Progenitor cell of endocrine pancreas (in vitro differentiated cells): ENCODE measurements at regions not wholly inside any gene's neighbourhood (a gene's known extent, or its start where the extent isn't known, plus 50 kb on each side); places are given as distances from the start of the nearest gene placed in this dataset.

Experiments used
- DNase-seq: peaks from one replicate; pipeline ENCODE4 v3.0.0; 2021; ENCODE audit warnings: low spot score; ENCODE audit not compliant: unreplicated experiment
- H3K27ac Mint-ChIP-seq: 2 replicates; pipeline ENCODE4 v1.8.0; 2021; ENCODE audit warnings: mild to moderate bottlenecking, moderate library complexity, mixed read lengths
- H3K27me3 Mint-ChIP-seq: 2 replicates; pipeline ENCODE4 v1.8.0; 2021; ENCODE audit warnings: mixed read lengths
- H3K36me3 Mint-ChIP-seq: 2 replicates; pipeline ENCODE4 v1.8.0; 2022; ENCODE audit warnings: mixed read lengths; ENCODE audit not compliant: insufficient read depth
- H3K4me1 Mint-ChIP-seq: 2 replicates; pipeline ENCODE4 v1.8.0; 2021; ENCODE audit warnings: low read depth, mixed read lengths
- H3K4me3 Mint-ChIP-seq: 2 replicates; pipeline ENCODE4 v1.8.0; 2021; ENCODE audit warnings: low read depth, mild to moderate bottlenecking, moderate library complexity, mixed read lengths
- H3K9me3 Mint-ChIP-seq: 2 replicates; pipeline ENCODE4 v1.8.0; 2021; ENCODE audit warnings: low read depth, mixed read lengths
- TF ChIP-seq, protein P1 (sequence below): fragments of 200-600 bp; sonication (generic); IDR thresholded peaks from one replicate; pipeline ENCODE4 v1.5.0; 2021; ENCODE audit warnings: antibody characterized with exemption, mild to moderate bottlenecking; ENCODE audit not compliant: unreplicated experiment

DNA sequence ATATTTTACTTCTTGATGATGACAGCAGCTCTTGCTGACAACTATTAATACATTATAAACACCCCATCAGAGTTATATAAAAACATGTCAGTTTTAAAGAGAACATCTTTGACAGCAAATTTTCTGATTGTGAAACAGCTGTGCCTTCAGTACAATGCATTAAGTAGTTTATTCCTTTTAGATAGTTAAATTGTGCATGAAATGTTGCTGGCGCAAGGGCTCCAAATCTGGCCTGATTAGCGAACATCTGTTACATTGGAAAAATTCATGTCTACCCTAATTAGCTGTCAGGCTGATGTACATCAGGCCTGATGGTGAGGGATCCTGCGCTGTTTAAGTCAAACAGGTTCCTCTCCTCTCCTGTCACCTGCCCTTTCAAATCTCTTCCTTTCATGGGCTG, 171.9 kb upstream of the SP8 start:
- H3K4me1 Mint-ChIP-seq: peaks cover 9% of the 10 kb centered on the region
- no peak for DNase-seq
- TF ChIP-seq, protein P1, sequence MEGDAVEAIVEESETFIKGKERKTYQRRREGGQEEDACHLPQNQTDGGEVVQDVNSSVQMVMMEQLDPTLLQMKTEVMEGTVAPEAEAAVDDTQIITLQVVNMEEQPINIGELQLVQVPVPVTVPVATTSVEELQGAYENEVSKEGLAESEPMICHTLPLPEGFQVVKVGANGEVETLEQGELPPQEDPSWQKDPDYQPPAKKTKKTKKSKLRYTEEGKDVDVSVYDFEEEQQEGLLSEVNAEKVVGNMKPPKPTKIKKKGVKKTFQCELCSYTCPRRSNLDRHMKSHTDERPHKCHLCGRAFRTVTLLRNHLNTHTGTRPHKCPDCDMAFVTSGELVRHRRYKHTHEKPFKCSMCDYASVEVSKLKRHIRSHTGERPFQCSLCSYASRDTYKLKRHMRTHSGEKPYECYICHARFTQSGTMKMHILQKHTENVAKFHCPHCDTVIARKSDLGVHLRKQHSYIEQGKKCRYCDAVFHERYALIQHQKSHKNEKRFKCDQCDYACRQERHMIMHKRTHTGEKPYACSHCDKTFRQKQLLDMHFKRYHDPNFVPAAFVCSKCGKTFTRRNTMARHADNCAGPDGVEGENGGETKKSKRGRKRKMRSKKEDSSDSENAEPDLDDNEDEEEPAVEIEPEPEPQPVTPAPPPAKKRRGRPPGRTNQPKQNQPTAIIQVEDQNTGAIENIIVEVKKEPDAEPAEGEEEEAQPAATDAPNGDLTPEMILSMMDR: no peak
- no peak overlapping the region for H3K4me3 Mint-ChIP-seq
- no peaks in the 10 kb centered on the region for H3K27me3 Mint-ChIP-seq
- H3K27ac Mint-ChIP-seq: peak overlapping the region; percentile 21
- no peaks in the 10 kb centered on the region for H3K36me3 Mint-ChIP-seq
- H3K9me3 Mint-ChIP-seq: no peaks in the 10 kb centered on the region

DNA sequence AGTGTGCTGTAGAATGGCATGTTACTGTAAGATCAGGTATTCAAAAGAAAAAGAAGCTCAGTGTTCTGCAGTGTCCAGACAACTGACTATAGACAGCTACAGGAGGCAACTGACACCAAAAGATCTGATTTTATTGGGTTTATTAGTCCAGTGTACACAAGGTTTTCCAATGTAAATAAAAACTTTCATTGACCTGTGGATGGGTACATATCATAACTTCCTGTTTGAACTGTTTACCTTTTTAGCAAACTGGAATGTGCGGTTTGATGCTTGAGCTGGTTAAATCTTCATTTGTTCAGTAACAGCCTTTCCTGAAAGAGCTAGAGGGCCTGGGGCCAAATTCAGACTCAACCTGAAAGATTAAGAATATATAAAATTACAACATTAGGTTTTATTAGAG, 172.6 kb upstream of the SP8 start:
- Mint-ChIP-seq H3K4me1 (peaks cover 9% of the 10 kb centered on the region), H3K9me3 (no peaks in the 10 kb centered on the region), H3K27me3 (no peaks in the 10 kb centered on the region), H3K4me3 (no peak overlapping the region), H3K27ac (no peak overlapping the region), H3K36me3 (no peaks in the 10 kb centered on the region)
- no peak for DNase-seq
- TF ChIP-seq, protein P1: no peak

DNA sequence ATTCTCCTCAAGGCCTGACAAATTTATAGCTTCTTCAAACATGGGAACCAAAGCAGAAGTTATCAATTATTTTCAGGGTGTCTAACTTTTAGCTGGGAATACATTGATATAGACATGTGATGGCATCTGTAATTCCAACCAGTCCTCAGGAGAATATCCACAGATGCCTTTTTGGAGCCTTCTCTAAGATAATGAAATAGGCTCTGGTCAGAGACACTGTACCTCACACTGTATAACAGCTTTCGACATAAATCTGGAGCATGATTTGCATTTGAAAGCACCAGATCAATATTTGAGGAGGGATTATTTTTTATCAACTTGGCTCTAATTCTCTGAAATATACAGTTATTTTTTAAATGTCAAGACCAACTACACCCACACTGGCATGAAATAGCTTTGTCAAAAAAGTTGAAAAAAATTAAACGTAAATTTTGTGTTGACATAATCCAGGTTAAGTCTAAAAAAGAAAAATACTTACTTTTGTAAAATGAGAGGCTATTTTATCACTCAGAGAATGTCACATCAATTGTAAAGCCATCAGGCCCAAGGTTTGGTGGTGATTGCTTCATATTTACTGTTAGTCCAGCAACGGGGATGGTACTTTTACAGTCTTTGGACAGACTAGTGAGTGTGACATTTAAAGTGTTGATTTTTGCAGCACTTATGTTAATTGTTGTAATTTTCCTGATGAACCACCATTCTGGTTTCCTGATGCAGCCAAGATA, 177.0 kb upstream of the SP8 start:
- no peak overlapping the region for H3K27ac Mint-ChIP-seq
- no peak overlapping the region for H3K4me3 Mint-ChIP-seq
- TF ChIP-seq, protein P1: no peak
- H3K4me1 Mint-ChIP-seq: peaks cover 10% of the 10 kb centered on the region
- H3K9me3 Mint-ChIP-seq: no peaks in the 10 kb centered on the region
- H3K36me3 Mint-ChIP-seq: no peaks in the 10 kb centered on the region
- DNase-seq: no peak
- H3K27me3 Mint-ChIP-seq: no peaks in the 10 kb centered on the region

DNA sequence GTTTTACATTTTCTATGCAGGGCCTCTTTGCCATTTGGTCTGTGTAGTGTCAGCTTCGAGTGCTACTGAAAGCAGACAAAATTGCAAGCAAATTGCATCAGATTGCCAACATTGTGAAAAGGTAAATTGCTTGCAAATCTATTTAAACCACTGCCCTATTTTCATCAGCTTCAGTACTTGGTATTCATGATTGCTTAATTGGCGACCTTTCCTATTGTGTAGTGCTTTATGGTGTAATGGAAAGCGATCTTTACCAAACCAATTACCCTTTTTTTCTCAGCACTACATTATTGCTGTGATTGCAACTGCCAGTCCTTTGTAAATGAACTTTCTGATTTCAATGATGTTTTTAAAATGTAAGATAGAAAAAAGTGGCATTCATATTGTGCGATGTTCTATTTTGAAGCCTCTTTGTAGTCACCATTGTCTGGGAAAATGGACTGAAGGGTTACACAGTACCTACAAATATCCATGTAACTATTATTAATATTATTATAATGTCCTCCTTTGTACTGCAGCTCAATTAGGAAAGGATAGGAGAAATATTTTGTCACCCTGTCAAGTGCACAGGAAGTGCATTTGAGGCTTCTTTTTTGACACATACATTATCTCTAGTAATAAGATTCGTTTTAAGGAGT, 177.7 kb upstream of the SP8 start:
- H3K4me1 Mint-ChIP-seq: peaks cover 4% of the 10 kb centered on the region
- no peak overlapping the region for H3K27ac Mint-ChIP-seq
- no peaks in the 10 kb centered on the region for H3K27me3 Mint-ChIP-seq
- H3K36me3 Mint-ChIP-seq: no peaks in the 10 kb centered on the region
- TF ChIP-seq, protein P1: no peak
- no peak overlapping the region for H3K4me3 Mint-ChIP-seq
- H3K9me3 Mint-ChIP-seq: no peaks in the 10 kb centered on the region
- no peak for DNase-seq

DNA sequence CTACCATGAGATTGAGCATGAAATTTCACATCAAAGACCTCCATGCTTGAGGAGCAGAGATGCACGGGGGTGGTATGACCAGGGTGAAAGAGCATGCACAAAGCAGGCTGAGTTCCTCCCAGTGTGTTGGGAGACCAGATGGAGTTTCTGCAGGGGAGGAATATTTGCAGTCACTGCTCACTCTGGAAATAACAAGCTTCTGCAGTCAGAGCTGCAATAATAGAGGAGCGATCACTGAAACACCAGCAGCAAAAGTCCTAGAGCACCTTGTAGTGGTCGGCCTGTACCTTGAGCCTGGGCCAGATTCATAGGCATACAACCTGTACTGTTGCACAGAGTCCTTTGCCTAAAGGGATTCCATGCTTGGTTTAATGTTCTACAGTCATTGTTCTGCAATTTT, 184.5 kb upstream of the SP8 start:
- Mint-ChIP-seq H3K4me3 (no peak overlapping the region), H3K4me1 (peaks cover 1% of the 10 kb centered on the region), H3K27ac (no peak overlapping the region), H3K9me3 (no peaks in the 10 kb centered on the region), H3K36me3 (no peaks in the 10 kb centered on the region), H3K27me3 (no peaks in the 10 kb centered on the region)
- TF ChIP-seq, protein P1: no peak
- DNase-seq: no peak
